HG03439 (cell line): ENCODE measurements at regions not wholly inside any gene's neighbourhood (a gene's known extent, or its start where the extent isn't known, plus 50 kb on each side); places are given as distances from the start of the nearest gene placed in this dataset.

Experiments used
- ATAC-seq: cut with Tn5 transposase; IDR thresholded peaks from one replicate; pipeline ENCODE4 v1.9.1; 2021; ENCODE audit warnings: mild to moderate bottlenecking, moderate library complexity; ENCODE audit not compliant: unreplicated experiment

- ATAC-seq = no peak
Measured at GRCh38 chr14:89013698-89014568, 189.5 kb downstream of the TTC8 start.

GRCh38 chr14:89014569-89014850 lies 190.1 kb downstream of the TTC8 start:
- no peak for ATAC-seq

- ATAC-seq = no peak
Measured at GRCh38 chr14:89015016-89015415, 190.6 kb downstream of the TTC8 start.

GRCh38 chr14:89017417-89017816 lies 193.0 kb downstream of the TTC8 start:
- no peak for ATAC-seq

- no peak for ATAC-seq
Measured at GRCh38 chr14:89022274-89022673, 197.8 kb downstream of the TTC8 start.

- no peak for ATAC-seq
Measured at GRCh38 chr14:89024691-89025090, 200.2 kb downstream of the TTC8 start.

GRCh38 chr14:89025561-89026236 lies 201.2 kb downstream of the TTC8 start:
- ATAC-seq = no peak

- ATAC-seq = peak; percentile 72
Measured at GRCh38 chr14:89027097-89027740, 202.8 kb downstream of the TTC8 start.

- ATAC-seq = no peak
Measured at GRCh38 chr14:89028462-89029134, 204.1 kb downstream of the TTC8 start.

- no peak for ATAC-seq
Measured at GRCh38 chr14:89029961-89030694, 205.7 kb downstream of the TTC8 start.

GRCh38 chr14:89030921-89031320 lies 206.5 kb downstream of the TTC8 start:
- no peak for ATAC-seq

- ATAC-seq = no peak
Measured at GRCh38 chr14:89032086-89032649, 207.7 kb downstream of the TTC8 start.

GRCh38 chr14:89033756-89034155 lies 209.3 kb downstream of the TTC8 start:
- no peak for ATAC-seq

GRCh38 chr14:89036371-89036770 lies 211.9 kb downstream of the TTC8 start:
- no peak for ATAC-seq

- ATAC-seq = no peak
Measured at GRCh38 chr14:89037065-89037464, 212.6 kb downstream of the TTC8 start.

GRCh38 chr14:89040080-89040459 lies 215.6 kb downstream of the TTC8 start:
- ATAC-seq = no peak

GRCh38 chr14:89040460-89041256 lies 216.2 kb downstream of the TTC8 start:
- peak; percentile 82 for ATAC-seq

- no peak for ATAC-seq
Measured at GRCh38 chr14:89041257-89041582, 216.8 kb downstream of the TTC8 start.

- no peak for ATAC-seq
Measured at GRCh38 chr14:89042021-89042420, 217.6 kb downstream of the TTC8 start.

GRCh38 chr14:89053303-89053702 lies 228.9 kb downstream of the TTC8 start:
- no peak for ATAC-seq
